Erythroblast (primary cell): ENCODE measurements at regions not wholly inside any gene's neighbourhood (a gene's known extent, or its start where the extent isn't known, plus 50 kb on each side); places are given as distances from the start of the nearest gene placed in this dataset.

ENCODE experiments used
- GATA1 ChIP-seq: IDR thresholded peaks from 2 replicates; pipeline ENCODE4 v1.6.1; 2011; ENCODE audit warnings: low read depth, mild to moderate bottlenecking, control low read depth, low read length, moderate library complexity
- POLR2A ChIP-seq: IDR thresholded peaks from 2 replicates; pipeline ENCODE4 v1.6.1; 2011; ENCODE audit warnings: mild to moderate bottlenecking, low read length

- TF ChIP-seq POLR2A, result no peak
- TF ChIP-seq GATA1, result no peak
Measured at GRCh38 chr12:126767334-126767733, 1499.6 kb upstream of the TMEM132C start.
